ENCODE measurements at regions not wholly inside any gene's neighbourhood (a gene's known extent, or its start where the extent isn't known, plus 50 kb on each side); places are given as distances from the start of the nearest gene placed in this dataset.

GRCh38 chr2:239495791-239496233 lies 95.0 kb upstream of the HDAC4 start:
- H3K4me1 ChIP-seq (ENCODE audit: control insufficient read depth in 1 of 2, extremely low read depth in 1 of 2, insufficient read depth in 2 of 2, low read length in 2 of 2) = no peaks in the 10 kb centered on the region
- ChIA-PET CTCF (no interaction called here), POLR2A (no interaction called here)
- no peaks in the 10 kb centered on the region for H3K4me1 Mint-ChIP-seq
- no peaks in the 10 kb centered on the region for H3K36me3 Mint-ChIP-seq
- peaks cover 0 to 37% of the 10 kb centered on the region in 2 experiments for H3K27me3 ChIP-seq (replicated peaks in 1 of 2; ENCODE audit: control insufficient read depth in 2 of 2, extremely low read depth in 1 of 2, insufficient read depth in 2 of 2, low read length in 1 of 2)
- H3K36me3 ChIP-seq (ENCODE audit: control insufficient read depth in 2 of 2, extremely low read depth in 1 of 2, insufficient read depth in 1 of 2, low read length in 1 of 2) = no peaks in the 10 kb centered on the region
- H3K9me3 ChIP-seq = no peaks in the 10 kb centered on the region
- H3K9me3 Mint-ChIP-seq = no peaks in the 10 kb centered on the region
- no peak overlapping the region for H3K4me3 Mint-ChIP-seq
- 62% methylated on average over 4 of the region's 8 CpGs for WGBS (ENCODE audit: insufficient coverage)
- no peak overlapping the region for H3K27ac ChIP-seq (ENCODE audit: low read length)
- ATAC-seq (replicated peaks in 1 of 4) (no peak), DNase-seq (no peak)
- H3K27me3 Mint-ChIP-seq = peaks cover 10 to 15% of the 10 kb centered on the region in 2 donors
- H3K27ac Mint-ChIP-seq = no peak overlapping the region
- H3K4me3 ChIP-seq (ENCODE audit: control insufficient read depth in 1 of 2, extremely low read depth in 1 of 2, low read length in 1 of 2) = no peak overlapping the region

- no peak overlapping the region for H3K4me3 Mint-ChIP-seq
Measured at GRCh38 chr2:239495175-239495574, 94.4 kb upstream of the HDAC4 start.

GRCh38 chr2:239494578-239494977 lies 93.8 kb upstream of the HDAC4 start:
- Histone ChIP-seq H3K27me3 (replicated peaks in 1 of 2; ENCODE audit: control insufficient read depth in 2 of 2, extremely low read depth in 1 of 2, insufficient read depth in 2 of 2, low read length in 1 of 2) (peaks cover 0 to 30% of the 10 kb centered on the region in 2 experiments), H3K36me3 (ENCODE audit: control insufficient read depth in 2 of 2, extremely low read depth in 1 of 2, insufficient read depth in 1 of 2, low read length in 1 of 2) (no peaks in the 10 kb centered on the region), H3K4me1 (ENCODE audit: control insufficient read depth in 1 of 2, extremely low read depth in 1 of 2, insufficient read depth in 2 of 2, low read length in 2 of 2) (no peaks in the 10 kb centered on the region), H3K27ac (ENCODE audit: low read length) (no peak overlapping the region), H3K4me3 (ENCODE audit: control insufficient read depth in 1 of 2, extremely low read depth in 1 of 2, low read length in 1 of 2) (no peak overlapping the region), H3K9me3 (no peaks in the 10 kb centered on the region)
- Mint-ChIP-seq H3K9me3 (no peaks in the 10 kb centered on the region), H3K4me1 (no peaks in the 10 kb centered on the region), H3K4me3 (no peak overlapping the region), H3K36me3 (no peaks in the 10 kb centered on the region), H3K27me3 (peaks cover 15% of the 10 kb centered on the region in 2 donors), H3K27ac (no peak overlapping the region)
- POLR2A ChIA-PET = no interaction called here
- DNase-seq = no peak
- no CpG with 5 or more reads among the region's 3 CpGs for WGBS (ENCODE audit: insufficient coverage)
- ATAC-seq (replicated peaks in 1 of 4) = no peak
- CTCF ChIA-PET = no interaction called here

More at GRCh38 chr2:239495175-239495574, 94.4 kb upstream of the HDAC4 start:
- POLR2A ChIA-PET = no interaction called here
- DNase-seq (no peak), ATAC-seq (replicated peaks in 1 of 4) (no peak)
- Histone ChIP-seq H3K36me3 (ENCODE audit: control insufficient read depth in 2 of 2, extremely low read depth in 1 of 2, insufficient read depth in 1 of 2, low read length in 1 of 2) (no peaks in the 10 kb centered on the region), H3K4me3 (ENCODE audit: control insufficient read depth in 1 of 2, extremely low read depth in 1 of 2, low read length in 1 of 2) (no peak overlapping the region), H3K27me3 (replicated peaks in 1 of 2; ENCODE audit: control insufficient read depth in 2 of 2, extremely low read depth in 1 of 2, insufficient read depth in 2 of 2, low read length in 1 of 2) (peaks cover 0 to 34% of the 10 kb centered on the region in 2 experiments), H3K9me3 (no peaks in the 10 kb centered on the region), H3K4me1 (ENCODE audit: control insufficient read depth in 1 of 2, extremely low read depth in 1 of 2, insufficient read depth in 2 of 2, low read length in 2 of 2) (no peaks in the 10 kb centered on the region), H3K27ac (ENCODE audit: low read length) (no peak overlapping the region)
- CTCF ChIA-PET = no interaction called here
- WGBS (ENCODE audit: insufficient coverage) = 92% methylated on average over 4 of the region's 4 CpGs
- Mint-ChIP-seq H3K36me3 (no peaks in the 10 kb centered on the region), H3K27ac (no peak overlapping the region), H3K4me1 (no peaks in the 10 kb centered on the region), H3K9me3 (no peaks in the 10 kb centered on the region), H3K27me3 (peaks cover 13 to 15% of the 10 kb centered on the region in 2 donors)

GRCh38 chr2:239489481-239489880 lies 88.7 kb upstream of the HDAC4 start:
- POLR2A ChIA-PET = no interaction called here
- H3K4me1 ChIP-seq (ENCODE audit: control insufficient read depth in 1 of 2, extremely low read depth in 1 of 2, insufficient read depth in 2 of 2, low read length in 2 of 2) = no peaks in the 10 kb centered on the region
- no peak overlapping the region for H3K27ac Mint-ChIP-seq
- WGBS (ENCODE audit: insufficient coverage) = 89% methylated on average over 3 of the region's 3 CpGs
- no peak for ATAC-seq (replicated peaks in 1 of 4)
- H3K27ac ChIP-seq (ENCODE audit: low read length) = no peak overlapping the region
- no peaks in the 10 kb centered on the region for H3K36me3 Mint-ChIP-seq
- CTCF ChIA-PET = interaction anchor here in 1 of 2 donors (0.6 kb wide), 1 partner anchor 553 kb away, joined by 4 read pairs; no protein-coding TSS in a partner anchor
- no peaks in the 10 kb centered on the region for H3K9me3 Mint-ChIP-seq
- H3K36me3 ChIP-seq (ENCODE audit: control insufficient read depth in 2 of 2, extremely low read depth in 1 of 2, insufficient read depth in 1 of 2, low read length in 1 of 2) = no peaks in the 10 kb centered on the region
- peaks cover 6 to 7% of the 10 kb centered on the region in 2 donors for H3K27me3 Mint-ChIP-seq
- peaks cover 0 to 20% of the 10 kb centered on the region in 2 experiments for H3K27me3 ChIP-seq (replicated peaks in 1 of 2; ENCODE audit: control insufficient read depth in 2 of 2, extremely low read depth in 1 of 2, insufficient read depth in 2 of 2, low read length in 1 of 2)
- H3K4me3 ChIP-seq (ENCODE audit: control insufficient read depth in 1 of 2, extremely low read depth in 1 of 2, low read length in 1 of 2) = no peak overlapping the region
- no peaks in the 10 kb centered on the region for H3K9me3 ChIP-seq
- no peak for DNase-seq
- no peak overlapping the region for H3K4me3 Mint-ChIP-seq
- no peaks in the 10 kb centered on the region for H3K4me1 Mint-ChIP-seq

- Histone ChIP-seq H3K36me3 (ENCODE audit: control insufficient read depth in 2 of 2, extremely low read depth in 1 of 2, insufficient read depth in 1 of 2, low read length in 1 of 2) (no peaks in the 10 kb centered on the region), H3K4me1 (ENCODE audit: control insufficient read depth in 1 of 2, extremely low read depth in 1 of 2, insufficient read depth in 2 of 2, low read length in 2 of 2) (no peaks in the 10 kb centered on the region), H3K9me3 (no peaks in the 10 kb centered on the region), H3K27ac (ENCODE audit: low read length) (no peak overlapping the region), H3K27me3 (replicated peaks in 1 of 2; ENCODE audit: control insufficient read depth in 2 of 2, extremely low read depth in 1 of 2, insufficient read depth in 2 of 2, low read length in 1 of 2) (peaks cover 0 to 26% of the 10 kb centered on the region in 2 experiments), H3K4me3 (ENCODE audit: control insufficient read depth in 1 of 2, extremely low read depth in 1 of 2, low read length in 1 of 2) (no peak overlapping the region)
- no peaks in the 10 kb centered on the region for H3K36me3 Mint-ChIP-seq
- H3K4me1 Mint-ChIP-seq = no peaks in the 10 kb centered on the region
- 82% methylated on average over 7 of the region's 8 CpGs for WGBS (ENCODE audit: insufficient coverage)
- no peak overlapping the region for H3K27ac Mint-ChIP-seq
- ATAC-seq (replicated peaks in 1 of 4) (no peak), DNase-seq (no peak)
- CTCF ChIA-PET = no interaction called here
- POLR2A ChIA-PET = no interaction called here
- H3K4me3 Mint-ChIP-seq = no peak overlapping the region
- H3K27me3 Mint-ChIP-seq = peaks cover 6 to 12% of the 10 kb centered on the region in 2 donors
- no peaks in the 10 kb centered on the region for H3K9me3 Mint-ChIP-seq
Measured at GRCh38 chr2:239488125-239488524, 87.3 kb upstream of the HDAC4 start.

GRCh38 chr2:239487272-239487671 lies 86.5 kb upstream of the HDAC4 start:
- Histone ChIP-seq H3K36me3 (ENCODE audit: control insufficient read depth in 2 of 2, extremely low read depth in 1 of 2, insufficient read depth in 1 of 2, low read length in 1 of 2) (no peaks in the 10 kb centered on the region), H3K4me1 (ENCODE audit: control insufficient read depth in 1 of 2, extremely low read depth in 1 of 2, insufficient read depth in 2 of 2, low read length in 2 of 2) (no peaks in the 10 kb centered on the region), H3K4me3 (ENCODE audit: control insufficient read depth in 1 of 2, extremely low read depth in 1 of 2, low read length in 1 of 2) (no peak overlapping the region), H3K27me3 (replicated peaks in 1 of 2; ENCODE audit: control insufficient read depth in 2 of 2, extremely low read depth in 1 of 2, insufficient read depth in 2 of 2, low read length in 1 of 2) (peaks cover 0 to 26% of the 10 kb centered on the region in 2 experiments), H3K27ac (ENCODE audit: low read length) (no peak overlapping the region), H3K9me3 (no peaks in the 10 kb centered on the region)
- Mint-ChIP-seq H3K4me3 (no peak overlapping the region), H3K4me1 (no peaks in the 10 kb centered on the region), H3K36me3 (no peaks in the 10 kb centered on the region), H3K27ac (no peak overlapping the region), H3K9me3 (no peaks in the 10 kb centered on the region), H3K27me3 (peaks cover 6 to 10% of the 10 kb centered on the region in 2 donors)
- 82% methylated on average over 11 of the region's 11 CpGs for WGBS (ENCODE audit: insufficient coverage)
- ChIA-PET CTCF (no interaction called here), POLR2A (no interaction called here)
- DNase-seq (no peak), ATAC-seq (replicated peaks in 1 of 4) (no peak)

GRCh38 chr2:239485622-239486021 lies 84.8 kb upstream of the HDAC4 start:
- Mint-ChIP-seq H3K4me1 (no peaks in the 10 kb centered on the region), H3K9me3 (no peaks in the 10 kb centered on the region), H3K4me3 (no peak overlapping the region), H3K27ac (no peak overlapping the region), H3K27me3 (peaks cover 6 to 8% of the 10 kb centered on the region in 2 donors), H3K36me3 (no peaks in the 10 kb centered on the region)
- Histone ChIP-seq H3K4me3 (ENCODE audit: control insufficient read depth in 1 of 2, extremely low read depth in 1 of 2, low read length in 1 of 2) (no peak overlapping the region), H3K27ac (ENCODE audit: low read length) (no peak overlapping the region), H3K9me3 (no peaks in the 10 kb centered on the region), H3K4me1 (ENCODE audit: control insufficient read depth in 1 of 2, extremely low read depth in 1 of 2, insufficient read depth in 2 of 2, low read length in 2 of 2) (no peaks in the 10 kb centered on the region), H3K27me3 (replicated peaks in 1 of 2; ENCODE audit: control insufficient read depth in 2 of 2, extremely low read depth in 1 of 2, insufficient read depth in 2 of 2, low read length in 1 of 2) (peaks cover 0 to 19% of the 10 kb centered on the region in 2 experiments), H3K36me3 (ENCODE audit: control insufficient read depth in 2 of 2, extremely low read depth in 1 of 2, insufficient read depth in 1 of 2, low read length in 1 of 2) (no peaks in the 10 kb centered on the region)
- ChIA-PET CTCF (interaction anchor here in 1 of 2 donors (0.5 kb wide), 1 partner anchor 19 kb away, joined by 4 read pairs; no protein-coding TSS in a partner anchor), POLR2A (no interaction called here)
- ATAC-seq (replicated peaks in 1 of 4) (no peak), DNase-seq (no peak)
- WGBS (ENCODE audit: insufficient coverage) = 67% methylated on average over 1 of the region's 3 CpGs
